ENCODE measurements at regions not wholly inside any gene's neighbourhood (a gene's known extent, or its start where the extent isn't known, plus 50 kb on each side); places are given as distances from the start of the nearest gene placed in this dataset.

- peaks cover 4% of the 10 kb centered on the region for H3K9me3 Mint-ChIP-seq
- no peak overlapping the region for H3K4me3 Mint-ChIP-seq
- ChIA-PET POLR2A (no interaction called here), CTCF (no interaction called here)
- peaks cover 1% of the 10 kb centered on the region; the same call in 1 of the 2 replicates for H3K4me1 Mint-ChIP-seq
- no peaks in the 10 kb centered on the region for H3K27me3 Mint-ChIP-seq (ENCODE audit: low read depth)
- H3K36me3 Mint-ChIP-seq: no peaks in the 10 kb centered on the region
- TF ChIP-seq TEAD4 (CRISPR knock-in tag; IDR thresholded peaks at IDR 0.05): no peak
- no peak for TF ChIP-seq JAZF1 (CRISPR knock-in tag; IDR thresholded peaks at IDR 0.05)
- no peak for TF ChIP-seq ZNF263 (CRISPR knock-in tag; IDR thresholded peaks at IDR 0.05; ENCODE audit: low read depth)
- TF ChIP-seq, protein P1, sequence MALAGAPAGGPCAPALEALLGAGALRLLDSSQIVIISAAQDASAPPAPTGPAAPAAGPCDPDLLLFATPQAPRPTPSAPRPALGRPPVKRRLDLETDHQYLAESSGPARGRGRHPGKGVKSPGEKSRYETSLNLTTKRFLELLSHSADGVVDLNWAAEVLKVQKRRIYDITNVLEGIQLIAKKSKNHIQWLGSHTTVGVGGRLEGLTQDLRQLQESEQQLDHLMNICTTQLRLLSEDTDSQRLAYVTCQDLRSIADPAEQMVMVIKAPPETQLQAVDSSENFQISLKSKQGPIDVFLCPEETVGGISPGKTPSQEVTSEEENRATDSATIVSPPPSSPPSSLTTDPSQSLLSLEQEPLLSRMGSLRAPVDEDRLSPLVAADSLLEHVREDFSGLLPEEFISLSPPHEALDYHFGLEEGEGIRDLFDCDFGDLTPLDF (CRISPR knock-in tag; IDR thresholded peaks at IDR 0.05): no peak
- TF ChIP-seq ERG (CRISPR knock-in tag; IDR thresholded peaks at IDR 0.05): no peak
- TF ChIP-seq, protein P2, sequence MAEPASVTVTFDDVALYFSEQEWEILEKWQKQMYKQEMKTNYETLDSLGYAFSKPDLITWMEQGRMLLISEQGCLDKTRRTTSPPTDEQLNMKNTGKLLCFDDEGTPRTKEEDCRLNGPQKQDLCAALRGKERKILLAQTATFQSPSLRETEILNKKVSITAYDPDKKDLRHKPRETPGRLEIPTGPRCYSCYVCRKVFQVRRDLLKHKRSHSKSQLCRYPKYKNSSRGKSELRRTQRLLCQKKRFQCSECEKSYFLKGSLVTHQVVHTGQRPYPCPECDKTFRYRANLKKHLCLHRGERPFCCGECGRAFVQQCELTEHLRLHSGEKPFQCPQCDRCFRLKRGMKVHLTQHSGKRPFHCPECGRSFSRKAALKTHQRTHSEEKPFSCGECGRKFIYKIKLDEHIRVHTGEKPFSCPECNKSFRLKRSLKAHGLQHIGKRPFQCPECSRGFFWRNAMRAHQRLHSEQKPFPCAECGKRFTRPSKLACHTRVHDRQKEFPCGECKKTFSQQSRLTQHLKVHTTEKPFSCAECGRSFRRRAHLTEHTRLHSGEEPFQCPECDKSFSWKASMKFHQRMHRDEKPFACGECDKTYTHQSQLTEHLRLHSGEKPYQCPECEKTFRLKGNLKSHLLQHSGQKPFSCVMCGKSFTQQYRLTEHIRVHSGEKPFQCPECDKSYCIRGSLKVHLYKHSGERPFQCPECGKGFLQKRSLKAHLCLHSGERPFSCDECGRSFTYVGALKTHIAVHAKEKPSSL (CRISPR knock-in tag; conservative IDR thresholded peaks at IDR 0.05): no peak
- TF ChIP-seq AFF4 (CRISPR knock-in tag; IDR thresholded peaks at IDR 0.05; ENCODE audit: borderline replicate concordance): no peak
- no peak for TF ChIP-seq KAT7 (CRISPR knock-in tag; IDR thresholded peaks at IDR 0.05; ENCODE audit: borderline replicate concordance)
- TF ChIP-seq E2F4 (CRISPR knock-in tag; IDR thresholded peaks at IDR 0.05; ENCODE audit: borderline replicate concordance, low read depth): no peak
- no peak for TF ChIP-seq NR3C1 (CRISPR knock-in tag; conservative IDR thresholded peaks at IDR 0.05; ENCODE audit: low read depth)
- no peak for TF ChIP-seq TCF7 (CRISPR knock-in tag; IDR thresholded peaks at IDR 0.05; ENCODE audit: low read depth)
- DNase-seq (ENCODE audit: low spot score): no peak
- H3K27ac Mint-ChIP-seq: no peak overlapping the region
- ATAC-seq: no peak
Measured at GRCh38 chr12:65689508-65689907, 134.8 kb upstream of the HMGA2 start.

GRCh38 chr12:65690477-65690876 is 133.8 kb upstream of the HMGA2 start:
- Mint-ChIP-seq H3K36me3 (no peaks in the 10 kb centered on the region), H3K9me3 (peaks cover 4% of the 10 kb centered on the region), H3K27ac (no peak overlapping the region), H3K27me3 (ENCODE audit: low read depth) (no peaks in the 10 kb centered on the region), H3K4me1 (peaks cover 11% of the 10 kb centered on the region), H3K4me3 (no peak overlapping the region)
- no peak for ATAC-seq
- POLR2A ChIA-PET: no interaction called here
- DNase-seq (ENCODE audit: low spot score): no peak
- CTCF ChIA-PET: interaction anchor here (1.0 kb wide), 1 partner anchor 134 kb away, joined by 3 read pairs; no protein-coding TSS in a partner anchor
- TF ChIP-seq ESRRA (CRISPR knock-in tag; IDR thresholded peaks at IDR 0.05; ENCODE audit: borderline replicate concordance) (no peak), TEAD1 (CRISPR knock-in tag; IDR thresholded peaks at IDR 0.05) (no peak), TCF7 (CRISPR knock-in tag; IDR thresholded peaks at IDR 0.05; ENCODE audit: low read depth) (no peak), ERG (CRISPR knock-in tag; IDR thresholded peaks at IDR 0.05) (no peak), PRRX2 (CRISPR knock-in tag; IDR thresholded peaks at IDR 0.05) (no peak), ZBTB43 (CRISPR knock-in tag; IDR thresholded peaks at IDR 0.05) (no peak), FOXK1 (CRISPR knock-in tag; IDR thresholded peaks at IDR 0.05) (no peak), FOXP1 (CRISPR knock-in tag; IDR thresholded peaks at IDR 0.05; ENCODE audit: borderline replicate concordance) (no peak), ZNF416 (CRISPR knock-in tag; IDR thresholded peaks at IDR 0.05) (no peak)
- TF ChIP-seq, protein P1 (CRISPR knock-in tag; IDR thresholded peaks at IDR 0.05): no peak
- TF ChIP-seq, protein P3, sequence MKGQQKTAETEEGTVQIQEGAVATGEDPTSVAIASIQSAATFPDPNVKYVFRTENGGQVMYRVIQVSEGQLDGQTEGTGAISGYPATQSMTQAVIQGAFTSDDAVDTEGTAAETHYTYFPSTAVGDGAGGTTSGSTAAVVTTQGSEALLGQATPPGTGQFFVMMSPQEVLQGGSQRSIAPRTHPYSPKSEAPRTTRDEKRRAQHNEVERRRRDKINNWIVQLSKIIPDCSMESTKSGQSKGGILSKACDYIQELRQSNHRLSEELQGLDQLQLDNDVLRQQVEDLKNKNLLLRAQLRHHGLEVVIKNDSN (CRISPR knock-in tag; IDR thresholded peaks at IDR 0.05): no peak
